ENCODE measurements at regions not wholly inside any gene's neighbourhood (a gene's known extent, or its start where the extent isn't known, plus 50 kb on each side); places are given as distances from the start of the nearest gene placed in this dataset.

DNA sequence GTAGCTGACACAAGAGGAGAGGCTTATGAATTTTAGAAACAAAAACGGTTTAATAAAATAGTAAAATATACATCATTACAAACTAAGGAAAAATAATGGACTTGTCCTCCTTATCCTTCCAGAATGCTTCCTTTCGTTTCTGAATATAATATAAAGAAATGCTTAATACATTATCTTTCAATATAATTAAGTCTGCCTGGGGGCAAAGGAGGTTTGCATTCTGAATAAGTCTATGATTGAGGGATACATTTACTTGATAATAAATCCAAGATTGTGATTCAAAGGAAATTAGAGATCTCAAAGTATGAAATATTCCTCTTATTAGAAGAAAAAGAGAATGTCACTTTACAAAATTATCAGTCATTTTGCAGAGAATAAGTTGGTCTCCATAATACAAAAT is 386.5 kb downstream of the SPATA31D1 start:
- TF ChIP-seq CTCF (IDR thresholded peaks at IDR 0.05) = no peak
- no peak for TF ChIP-seq POLR2A (IDR thresholded peaks at IDR 0.05)

Measured in testis (tissue), 2 donors.